ENCODE measurements at regions not wholly inside any gene's neighbourhood (a gene's known extent, or its start where the extent isn't known, plus 50 kb on each side); places are given as distances from the start of the nearest gene placed in this dataset.

DNA sequence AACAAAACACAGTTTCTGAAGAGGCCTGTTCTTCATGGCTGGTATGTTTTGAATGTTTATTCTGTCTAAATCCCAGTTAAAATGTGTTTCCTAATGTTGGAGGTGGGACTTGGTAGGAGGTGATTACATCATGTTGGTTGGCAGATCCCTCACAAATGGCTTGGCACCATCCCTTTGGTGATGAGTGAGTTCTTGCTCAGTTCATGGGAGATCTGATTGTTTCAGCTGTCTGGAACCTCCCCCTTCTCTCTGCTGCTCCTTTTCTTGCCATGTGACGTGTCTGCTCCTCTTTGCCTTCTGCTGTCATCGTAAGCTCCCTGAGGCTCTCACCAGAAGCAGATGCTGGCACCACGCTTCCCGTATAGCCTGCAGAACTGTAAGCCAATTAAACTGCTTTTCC lies 383.6 kb upstream of the TPK1 start:
- TF ChIP-seq, protein P1, sequence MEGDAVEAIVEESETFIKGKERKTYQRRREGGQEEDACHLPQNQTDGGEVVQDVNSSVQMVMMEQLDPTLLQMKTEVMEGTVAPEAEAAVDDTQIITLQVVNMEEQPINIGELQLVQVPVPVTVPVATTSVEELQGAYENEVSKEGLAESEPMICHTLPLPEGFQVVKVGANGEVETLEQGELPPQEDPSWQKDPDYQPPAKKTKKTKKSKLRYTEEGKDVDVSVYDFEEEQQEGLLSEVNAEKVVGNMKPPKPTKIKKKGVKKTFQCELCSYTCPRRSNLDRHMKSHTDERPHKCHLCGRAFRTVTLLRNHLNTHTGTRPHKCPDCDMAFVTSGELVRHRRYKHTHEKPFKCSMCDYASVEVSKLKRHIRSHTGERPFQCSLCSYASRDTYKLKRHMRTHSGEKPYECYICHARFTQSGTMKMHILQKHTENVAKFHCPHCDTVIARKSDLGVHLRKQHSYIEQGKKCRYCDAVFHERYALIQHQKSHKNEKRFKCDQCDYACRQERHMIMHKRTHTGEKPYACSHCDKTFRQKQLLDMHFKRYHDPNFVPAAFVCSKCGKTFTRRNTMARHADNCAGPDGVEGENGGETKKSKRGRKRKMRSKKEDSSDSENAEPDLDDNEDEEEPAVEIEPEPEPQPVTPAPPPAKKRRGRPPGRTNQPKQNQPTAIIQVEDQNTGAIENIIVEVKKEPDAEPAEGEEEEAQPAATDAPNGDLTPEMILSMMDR (IDR thresholded peaks at IDR 0.05; ENCODE audit: low read depth, low read length, poor library complexity, severe bottlenecking) = no peak
- TF ChIP-seq EZH2phosphoT487 (IDR thresholded peaks at IDR 0.05; ENCODE audit: borderline replicate concordance, low read length) = no peak
